H9 (cell line): ENCODE measurements at regions not wholly inside any gene's neighbourhood (a gene's known extent, or its start where the extent isn't known, plus 50 kb on each side); places are given as distances from the start of the nearest gene placed in this dataset.

ENCODE experiments used
- DNase-seq: peaks from one replicate; pipeline ENCODE4 v3.0.0-alpha.2; 2017
- H2AFZ ChIP-seq: one replicate; pipeline ENCODE4 v1.6.1; 2013; ENCODE audit warnings: mild to moderate bottlenecking, low read length, control low read depth, moderate library complexity
- H2AK5ac ChIP-seq: 2 replicates; pipeline ENCODE4 v1.6.1; 2013; ENCODE audit warnings: low read length, control low read depth, mixed read lengths; ENCODE audit not compliant: insufficient read length
- H2BK120ac ChIP-seq: one replicate; pipeline ENCODE4 v1.6.1; 2013; ENCODE audit warnings: low read depth, mild to moderate bottlenecking, low read length, control low read depth, inconsistent platforms; ENCODE audit not compliant: poor library complexity, severe bottlenecking
- H2BK12ac ChIP-seq: 2 replicates; pipeline ENCODE4 v1.6.1; 2013; ENCODE audit warnings: low read length, control low read depth, mixed read lengths, low read depth; ENCODE audit not compliant: insufficient read length
- H2BK15ac ChIP-seq: 2 replicates; pipeline ENCODE4 v1.6.1; 2013; ENCODE audit warnings: low read depth, low read length, control low read depth
- H2BK20ac ChIP-seq: one replicate; pipeline ENCODE4 v1.6.1; 2013; ENCODE audit warnings: low read depth, mild to moderate bottlenecking, low read length, control low read depth, inconsistent platforms; ENCODE audit not compliant: poor library complexity, severe bottlenecking
- H2BK5ac ChIP-seq: 2 replicates; pipeline ENCODE4 v1.6.1; 2013; ENCODE audit warnings: low read length, control low read depth, mixed read lengths; ENCODE audit not compliant: insufficient read length
- H3K14ac ChIP-seq: 2 replicates; pipeline ENCODE4 v1.6.1; 2013; ENCODE audit warnings: low read length, control low read depth; ENCODE audit not compliant: insufficient read depth
- H3K18ac ChIP-seq: 2 replicates; pipeline ENCODE4 v1.6.1; 2013; ENCODE audit warnings: low read depth, mild to moderate bottlenecking, mixed read lengths, low read length, control low read depth; ENCODE audit not compliant: insufficient read length
- H3K23ac ChIP-seq: 2 replicates; pipeline ENCODE4 v1.6.1; 2013; ENCODE audit warnings: low read length, control low read depth, mixed read lengths, low read depth; ENCODE audit not compliant: insufficient read length
- H3K23me2 ChIP-seq: 2 replicates; pipeline ENCODE4 v1.6.1; 2013; ENCODE audit warnings: low read depth, mild to moderate bottlenecking, mixed read lengths, low read length, control low read depth; ENCODE audit not compliant: insufficient read length, poor library complexity, severe bottlenecking
- H3K27ac ChIP-seq: 2 replicates; pipeline ENCODE4 v1.5.1; 2013; ENCODE audit warnings: low read length, control low read depth, mixed read lengths, low read depth; ENCODE audit not compliant: insufficient read length
- H3K27me3 ChIP-seq: 2 replicates; pipeline ENCODE4 v1.6.1; 2013; ENCODE audit warnings: low read length, control low read depth, inconsistent platforms; ENCODE audit not compliant: insufficient read depth
- H3K4ac ChIP-seq: 2 replicates; pipeline ENCODE4 v1.6.1; 2013; ENCODE audit warnings: low read depth, mild to moderate bottlenecking, control low read depth, inconsistent platforms, low read length, moderate library complexity
- H3K4me1 ChIP-seq: 2 replicates; pipeline ENCODE4 v1.6.1; 2013; ENCODE audit warnings: low read length, control low read depth, inconsistent platforms; ENCODE audit not compliant: insufficient read depth
- H3K4me2 ChIP-seq: 2 replicates; pipeline ENCODE4 v1.6.1; 2013; ENCODE audit warnings: low read length, control low read depth, mixed read lengths; ENCODE audit not compliant: insufficient read length, insufficient read depth
- H3K56ac ChIP-seq: 2 replicates; pipeline ENCODE4 v1.6.1; 2013; ENCODE audit warnings: low read depth, mild to moderate bottlenecking, mixed read lengths, low read length, control low read depth; ENCODE audit not compliant: insufficient read length
- H3K79me1 ChIP-seq: 2 replicates; pipeline ENCODE4 v1.6.1; 2013; ENCODE audit warnings: low read depth, mild to moderate bottlenecking, moderate library complexity, low read length, control low read depth, inconsistent platforms; ENCODE audit not compliant: insufficient read depth, poor library complexity, severe bottlenecking
- H3K79me2 ChIP-seq: 2 replicates; pipeline ENCODE4 v1.6.1; 2013; ENCODE audit warnings: low read length, control low read depth, inconsistent platforms; ENCODE audit not compliant: insufficient read depth
- H3K9ac ChIP-seq: 2 replicates; pipeline ENCODE4 v1.6.1; 2013; ENCODE audit warnings: low read length, control low read depth, mixed read lengths; ENCODE audit not compliant: insufficient read length; ENCODE audit errors: extremely low read depth
- H3K9me3 ChIP-seq: one replicate; pipeline ENCODE4 v1.6.1; 2013; ENCODE audit warnings: low read depth, low read length, inconsistent platforms; ENCODE audit not compliant: control insufficient read depth
- H3T11ph ChIP-seq: one replicate; pipeline ENCODE4 v1.6.1; 2013; ENCODE audit warnings: mild to moderate bottlenecking, low read length, control low read depth, inconsistent platforms
- H4K20me1 ChIP-seq: one replicate; pipeline ENCODE4 v1.6.1; 2013; ENCODE audit not compliant: control insufficient read depth, insufficient read length, insufficient read depth
- H4K5ac ChIP-seq: 2 replicates; pipeline ENCODE4 v1.6.1; 2013; ENCODE audit warnings: low read depth, mild to moderate bottlenecking, mixed read lengths, low read length, control low read depth; ENCODE audit not compliant: insufficient read length
- H4K8ac ChIP-seq: replicated peaks from 2 replicates; pipeline ENCODE4 v1.6.1; 2013; ENCODE audit warnings: low read length, control low read depth, mixed read lengths, low read depth; ENCODE audit not compliant: insufficient read length
- H4K91ac ChIP-seq: 2 replicates; pipeline ENCODE4 v1.6.1; 2013; ENCODE audit warnings: low read depth, mild to moderate bottlenecking, moderate library complexity, mixed read lengths, low read length, control low read depth; ENCODE audit not compliant: insufficient read length
- H3K27ac Mint-ChIP-seq, 3 experiments: 2 replicates in 2 of 3; 3 replicates in 1 of 3; pipeline ENCODE4 v1.8.0; 2020 to 2021; ENCODE audit warnings: mixed read lengths in 3 of 3, mild to moderate bottlenecking in 1 of 3, moderate library complexity in 1 of 3
- H3K27me3 Mint-ChIP-seq: 2 replicates; pipeline ENCODE4 v1.8.0; 2021; ENCODE audit warnings: low read depth, mild to moderate bottlenecking, moderate library complexity, mixed read lengths
- H3K36me3 Mint-ChIP-seq, 3 experiments: 2 replicates in 2 of 3; 3 replicates in 1 of 3; pipeline ENCODE4 v1.8.0; 2020 to 2021; ENCODE audit warnings: low read depth in 3 of 3, mixed read lengths in 3 of 3; ENCODE audit not compliant: insufficient read depth in 1 of 3
- H3K4me1 Mint-ChIP-seq, 2 experiments: 2 replicates each; pipeline ENCODE4 v1.8.0; 2020; ENCODE audit warnings: mixed read lengths in 2 of 2
- H3K4me3 Mint-ChIP-seq, 2 experiments: 2 replicates in 1 of 2; 3 replicates in 1 of 2; pipeline ENCODE4 v1.8.0; 2020 to 2021; ENCODE audit warnings: mild to moderate bottlenecking in 2 of 2, mixed read lengths in 2 of 2, moderate library complexity in 1 of 2
- H3K9me3 Mint-ChIP-seq, 2 experiments: 2 replicates in 1 of 2; 3 replicates in 1 of 2; pipeline ENCODE4 v1.8.0; 2020; ENCODE audit warnings: mild to moderate bottlenecking in 2 of 2, mixed read lengths in 2 of 2, moderate library complexity in 1 of 2
- WGBS: extraction: QIAGEN DNeasy Blood & Tissue Kit; methylation state at CpG from one replicate; pipeline ENCODE4 v1.1.7; 2013; ENCODE audit warnings: missing lambda C conversion rate, low lambda C conversion rate, mixed read lengths; ENCODE audit not compliant: insufficient read length; ENCODE audit errors: extremely low coverage; 5-methylcytosine and 5-hydroxymethylcytosine counted together
- TF ChIP-seq, protein P1 (sequence below): fragments of 200-600 bp; sonication (generic); conservative IDR thresholded peaks from 3 replicates; pipeline ENCODE4 v1.8.0; 2021; ENCODE audit warnings: antibody characterized with exemption, mild to moderate bottlenecking

GRCh38 chrX:95484781-95485180 lies 1199.9 kb upstream of the DIAPH2 start:
- H3K18ac ChIP-seq, result no peak overlapping the region
- H3K4me1 Mint-ChIP-seq, result peaks cover 0 to 2% of the 10 kb centered on the region in 2 experiments; a peak in 2 of 4 replicates
- no CpG with 5 or more reads among the region's 1 CpG for WGBS
- H3K79me2 ChIP-seq, result no peaks in the 10 kb centered on the region
- H3K14ac ChIP-seq, result no peak overlapping the region
- no peaks in the 10 kb centered on the region for H3K4me1 ChIP-seq
- H3K36me3 Mint-ChIP-seq, result no peaks in the 10 kb centered on the region; a peak in 1 of 7 replicates
- no peak for DNase-seq
- no peak overlapping the region for H3K4ac ChIP-seq
- H3K23ac ChIP-seq, result no peak overlapping the region
- H4K8ac ChIP-seq, result no peak overlapping the region
- no peak overlapping the region for H2BK5ac ChIP-seq
- H3K27me3 ChIP-seq, result no peaks in the 10 kb centered on the region
- no peak overlapping the region for H4K5ac ChIP-seq
- no peak overlapping the region for H3K4me2 ChIP-seq
- no peak overlapping the region for H2BK120ac ChIP-seq
- H3K9me3 ChIP-seq, result no peaks in the 10 kb centered on the region
- H3K4me3 Mint-ChIP-seq, result no peak overlapping the region
- no peaks in the 10 kb centered on the region for H3K23me2 ChIP-seq
- H3K27ac Mint-ChIP-seq, result no peak overlapping the region; a peak in 1 of 7 replicates
- H3K9ac ChIP-seq, result no peak overlapping the region
- no peak overlapping the region for H2AFZ ChIP-seq
- no peak overlapping the region for H2AK5ac ChIP-seq
- H3K56ac ChIP-seq, result no peak overlapping the region
- no peak overlapping the region for H3T11ph ChIP-seq
- no peaks in the 10 kb centered on the region for H3K9me3 Mint-ChIP-seq
- no peak overlapping the region for H2BK12ac ChIP-seq
- no peaks in the 10 kb centered on the region for H3K79me1 ChIP-seq
- H2BK15ac ChIP-seq, result no peak overlapping the region
- H2BK20ac ChIP-seq, result no peak overlapping the region
- no peak overlapping the region for H4K91ac ChIP-seq
- TF ChIP-seq, protein P1, sequence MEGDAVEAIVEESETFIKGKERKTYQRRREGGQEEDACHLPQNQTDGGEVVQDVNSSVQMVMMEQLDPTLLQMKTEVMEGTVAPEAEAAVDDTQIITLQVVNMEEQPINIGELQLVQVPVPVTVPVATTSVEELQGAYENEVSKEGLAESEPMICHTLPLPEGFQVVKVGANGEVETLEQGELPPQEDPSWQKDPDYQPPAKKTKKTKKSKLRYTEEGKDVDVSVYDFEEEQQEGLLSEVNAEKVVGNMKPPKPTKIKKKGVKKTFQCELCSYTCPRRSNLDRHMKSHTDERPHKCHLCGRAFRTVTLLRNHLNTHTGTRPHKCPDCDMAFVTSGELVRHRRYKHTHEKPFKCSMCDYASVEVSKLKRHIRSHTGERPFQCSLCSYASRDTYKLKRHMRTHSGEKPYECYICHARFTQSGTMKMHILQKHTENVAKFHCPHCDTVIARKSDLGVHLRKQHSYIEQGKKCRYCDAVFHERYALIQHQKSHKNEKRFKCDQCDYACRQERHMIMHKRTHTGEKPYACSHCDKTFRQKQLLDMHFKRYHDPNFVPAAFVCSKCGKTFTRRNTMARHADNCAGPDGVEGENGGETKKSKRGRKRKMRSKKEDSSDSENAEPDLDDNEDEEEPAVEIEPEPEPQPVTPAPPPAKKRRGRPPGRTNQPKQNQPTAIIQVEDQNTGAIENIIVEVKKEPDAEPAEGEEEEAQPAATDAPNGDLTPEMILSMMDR, result no peak
- H4K20me1 ChIP-seq, result no peaks in the 10 kb centered on the region
- H3K27me3 Mint-ChIP-seq, result no peaks in the 10 kb centered on the region
- no peak overlapping the region for H3K27ac ChIP-seq
